ENCODE measurements at regions not wholly inside any gene's neighbourhood (a gene's known extent, or its start where the extent isn't known, plus 50 kb on each side); places are given as distances from the start of the nearest gene placed in this dataset.

DNA sequence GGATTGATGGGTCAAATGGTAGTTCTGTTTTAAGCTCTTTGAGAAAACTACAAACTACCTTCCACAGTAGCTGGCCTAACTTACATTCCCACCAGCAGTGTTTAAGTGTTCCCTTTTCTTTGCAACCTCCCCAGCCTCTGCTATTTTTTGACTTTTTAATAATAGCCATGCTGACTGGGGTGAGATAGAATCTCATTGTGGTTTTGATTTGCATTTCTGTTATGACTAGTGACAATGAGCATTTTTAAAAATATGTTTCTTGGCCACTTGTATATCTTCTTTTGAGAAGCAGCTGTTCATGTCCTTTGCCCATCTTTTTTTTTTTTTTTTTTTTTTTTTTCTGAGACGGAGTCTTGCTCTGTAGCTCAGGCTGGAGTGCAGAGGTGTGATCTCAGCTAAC lies 155.2 kb upstream of the BMPER start:
- no peak for ATAC-seq
- H3K4me3 ChIP-seq (ENCODE audit: low read depth in 2 of 2, low read length in 2 of 2): no peak overlapping the region
- no TSS peak for BruUV-seq (replicated peaks)
- DNase-seq (ENCODE audit: low read depth, low spot score): no peak
- TF ChIP-seq, protein P1, sequence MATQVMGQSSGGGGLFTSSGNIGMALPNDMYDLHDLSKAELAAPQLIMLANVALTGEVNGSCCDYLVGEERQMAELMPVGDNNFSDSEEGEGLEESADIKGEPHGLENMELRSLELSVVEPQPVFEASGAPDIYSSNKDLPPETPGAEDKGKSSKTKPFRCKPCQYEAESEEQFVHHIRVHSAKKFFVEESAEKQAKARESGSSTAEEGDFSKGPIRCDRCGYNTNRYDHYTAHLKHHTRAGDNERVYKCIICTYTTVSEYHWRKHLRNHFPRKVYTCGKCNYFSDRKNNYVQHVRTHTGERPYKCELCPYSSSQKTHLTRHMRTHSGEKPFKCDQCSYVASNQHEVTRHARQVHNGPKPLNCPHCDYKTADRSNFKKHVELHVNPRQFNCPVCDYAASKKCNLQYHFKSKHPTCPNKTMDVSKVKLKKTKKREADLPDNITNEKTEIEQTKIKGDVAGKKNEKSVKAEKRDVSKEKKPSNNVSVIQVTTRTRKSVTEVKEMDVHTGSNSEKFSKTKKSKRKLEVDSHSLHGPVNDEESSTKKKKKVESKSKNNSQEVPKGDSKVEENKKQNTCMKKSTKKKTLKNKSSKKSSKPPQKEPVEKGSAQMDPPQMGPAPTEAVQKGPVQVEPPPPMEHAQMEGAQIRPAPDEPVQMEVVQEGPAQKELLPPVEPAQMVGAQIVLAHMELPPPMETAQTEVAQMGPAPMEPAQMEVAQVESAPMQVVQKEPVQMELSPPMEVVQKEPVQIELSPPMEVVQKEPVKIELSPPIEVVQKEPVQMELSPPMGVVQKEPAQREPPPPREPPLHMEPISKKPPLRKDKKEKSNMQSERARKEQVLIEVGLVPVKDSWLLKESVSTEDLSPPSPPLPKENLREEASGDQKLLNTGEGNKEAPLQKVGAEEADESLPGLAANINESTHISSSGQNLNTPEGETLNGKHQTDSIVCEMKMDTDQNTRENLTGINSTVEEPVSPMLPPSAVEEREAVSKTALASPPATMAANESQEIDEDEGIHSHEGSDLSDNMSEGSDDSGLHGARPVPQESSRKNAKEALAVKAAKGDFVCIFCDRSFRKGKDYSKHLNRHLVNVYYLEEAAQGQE (IDR thresholded peaks at IDR 0.05; ENCODE audit: insufficient read depth in 1 of 2, low read depth in 2 of 2, low read length in 1 of 2): no peak
- TF ChIP-seq TCF7L2 (IDR thresholded peaks at IDR 0.05; ENCODE audit: low read depth, low read length): no peak
- TF ChIP-seq SIN3A (IDR thresholded peaks at IDR 0.05; ENCODE audit: borderline replicate concordance, insufficient read depth, low read depth, low read length): no peak
- TF ChIP-seq, protein P2, sequence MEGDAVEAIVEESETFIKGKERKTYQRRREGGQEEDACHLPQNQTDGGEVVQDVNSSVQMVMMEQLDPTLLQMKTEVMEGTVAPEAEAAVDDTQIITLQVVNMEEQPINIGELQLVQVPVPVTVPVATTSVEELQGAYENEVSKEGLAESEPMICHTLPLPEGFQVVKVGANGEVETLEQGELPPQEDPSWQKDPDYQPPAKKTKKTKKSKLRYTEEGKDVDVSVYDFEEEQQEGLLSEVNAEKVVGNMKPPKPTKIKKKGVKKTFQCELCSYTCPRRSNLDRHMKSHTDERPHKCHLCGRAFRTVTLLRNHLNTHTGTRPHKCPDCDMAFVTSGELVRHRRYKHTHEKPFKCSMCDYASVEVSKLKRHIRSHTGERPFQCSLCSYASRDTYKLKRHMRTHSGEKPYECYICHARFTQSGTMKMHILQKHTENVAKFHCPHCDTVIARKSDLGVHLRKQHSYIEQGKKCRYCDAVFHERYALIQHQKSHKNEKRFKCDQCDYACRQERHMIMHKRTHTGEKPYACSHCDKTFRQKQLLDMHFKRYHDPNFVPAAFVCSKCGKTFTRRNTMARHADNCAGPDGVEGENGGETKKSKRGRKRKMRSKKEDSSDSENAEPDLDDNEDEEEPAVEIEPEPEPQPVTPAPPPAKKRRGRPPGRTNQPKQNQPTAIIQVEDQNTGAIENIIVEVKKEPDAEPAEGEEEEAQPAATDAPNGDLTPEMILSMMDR (IDR thresholded peaks at IDR 0.05): no peak
- no peak for TF ChIP-seq POLR2AphosphoS5 (IDR thresholded peaks at IDR 0.05; ENCODE audit: low read depth, low read length)
- in situ Hi-C loops (cut with HindIII; ENCODE audit: low pct_unique_long_range_greater_than_20kb, low sequenced_read_pairs): no loop called here
- POLR2A ChIA-PET: no interaction called here
- H3K27ac ChIP-seq (ENCODE audit: low read length): no peak overlapping the region
- intact Hi-C loops (cut with micrococcal nuclease; ENCODE audit: unreplicated experiment): loop anchor here (10.0 kb wide), 1 partner anchor 505 kb away; no protein-coding TSS in a partner anchor
- H3K36me3 ChIP-seq (ENCODE audit: control insufficient read depth, insufficient read depth, low read length): no peaks in the 10 kb centered on the region
- CTCF ChIA-PET: interaction anchor here (0.6 kb wide), 1 partner anchor 87 kb away, joined by 3 read pairs; no protein-coding TSS in a partner anchor
- H3K4me1 ChIP-seq (ENCODE audit: control insufficient read depth, insufficient read depth, low read length): no peaks in the 10 kb centered on the region
- H3K27me3 ChIP-seq (ENCODE audit: control insufficient read depth, insufficient read depth, low read length): no peaks in the 10 kb centered on the region
- no peaks in the 10 kb centered on the region for H3K9me3 ChIP-seq (ENCODE audit: control insufficient read depth, insufficient read depth, low read depth, low read length)

DNA sequence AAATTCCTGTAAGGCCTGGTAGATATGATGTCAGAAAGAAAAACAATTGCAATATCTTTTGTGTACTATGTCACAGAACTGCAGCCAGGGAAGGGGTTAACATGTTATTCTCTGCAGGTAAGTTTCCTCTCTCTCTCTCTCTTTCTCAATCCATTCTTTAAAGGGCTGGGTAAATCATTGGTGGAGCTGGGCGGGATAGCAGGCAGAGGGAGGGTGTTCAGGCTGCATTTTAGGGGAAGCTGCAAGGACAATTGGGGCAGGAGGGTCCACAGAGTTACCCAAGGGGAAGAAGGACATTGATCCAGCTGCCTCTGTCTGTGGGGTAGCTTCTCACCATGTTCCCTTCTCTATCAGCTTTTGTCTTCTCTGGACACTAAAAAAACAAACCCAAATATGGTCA lies 153.9 kb upstream of the BMPER start:
- no peaks in the 10 kb centered on the region for H3K36me3 ChIP-seq (ENCODE audit: control insufficient read depth, insufficient read depth, low read length)
- no peak for ATAC-seq
- H3K4me3 ChIP-seq (ENCODE audit: low read depth in 2 of 2, low read length in 2 of 2): no peak overlapping the region
- ChIA-PET CTCF (no interaction called here), POLR2A (no interaction called here)
- no TSS peak for BruUV-seq (replicated peaks)
- TF ChIP-seq, protein P2 (IDR thresholded peaks at IDR 0.05): no peak
- TF ChIP-seq TCF7L2 (IDR thresholded peaks at IDR 0.05; ENCODE audit: low read depth, low read length): no peak
- no peak for TF ChIP-seq SIN3A (IDR thresholded peaks at IDR 0.05; ENCODE audit: borderline replicate concordance, insufficient read depth, low read depth, low read length)
- TF ChIP-seq POLR2AphosphoS5 (IDR thresholded peaks at IDR 0.05; ENCODE audit: low read depth, low read length): no peak
- TF ChIP-seq, protein P1 (IDR thresholded peaks at IDR 0.05; ENCODE audit: insufficient read depth in 1 of 2, low read depth in 2 of 2, low read length in 1 of 2): no peak
- peaks cover 2% of the 10 kb centered on the region; the same call in 1 of the 2 replicates for H3K27me3 ChIP-seq (ENCODE audit: control insufficient read depth, insufficient read depth, low read length)
- H3K4me1 ChIP-seq (ENCODE audit: control insufficient read depth, insufficient read depth, low read length): no peaks in the 10 kb centered on the region
- H3K9me3 ChIP-seq (ENCODE audit: control insufficient read depth, insufficient read depth, low read depth, low read length): no peaks in the 10 kb centered on the region
- in situ Hi-C loops (cut with HindIII; ENCODE audit: low pct_unique_long_range_greater_than_20kb, low sequenced_read_pairs) (no loop called here), intact Hi-C loops (cut with micrococcal nuclease; ENCODE audit: unreplicated experiment) (loop anchor here (10.0 kb wide), 1 partner anchor 507 kb away; no protein-coding TSS in a partner anchor)
- H3K27ac ChIP-seq (ENCODE audit: low read length): no peak overlapping the region
- no peak for DNase-seq (ENCODE audit: low read depth, low spot score)
